HG03439 (cell line): ENCODE measurements at regions not wholly inside any gene's neighbourhood (a gene's known extent, or its start where the extent isn't known, plus 50 kb on each side); places are given as distances from the start of the nearest gene placed in this dataset.
"Not testable (repeated sequence)": the region's sequence is repeated elsewhere in the genome, so short reads cannot be mapped to it uniquely, and the experiment has no call there.

ENCODE experiments used
- ATAC-seq: cut with Tn5 transposase; IDR thresholded peaks from one replicate; pipeline ENCODE4 v1.9.1; 2021; ENCODE audit warnings: mild to moderate bottlenecking, moderate library complexity; ENCODE audit not compliant: unreplicated experiment

DNA sequence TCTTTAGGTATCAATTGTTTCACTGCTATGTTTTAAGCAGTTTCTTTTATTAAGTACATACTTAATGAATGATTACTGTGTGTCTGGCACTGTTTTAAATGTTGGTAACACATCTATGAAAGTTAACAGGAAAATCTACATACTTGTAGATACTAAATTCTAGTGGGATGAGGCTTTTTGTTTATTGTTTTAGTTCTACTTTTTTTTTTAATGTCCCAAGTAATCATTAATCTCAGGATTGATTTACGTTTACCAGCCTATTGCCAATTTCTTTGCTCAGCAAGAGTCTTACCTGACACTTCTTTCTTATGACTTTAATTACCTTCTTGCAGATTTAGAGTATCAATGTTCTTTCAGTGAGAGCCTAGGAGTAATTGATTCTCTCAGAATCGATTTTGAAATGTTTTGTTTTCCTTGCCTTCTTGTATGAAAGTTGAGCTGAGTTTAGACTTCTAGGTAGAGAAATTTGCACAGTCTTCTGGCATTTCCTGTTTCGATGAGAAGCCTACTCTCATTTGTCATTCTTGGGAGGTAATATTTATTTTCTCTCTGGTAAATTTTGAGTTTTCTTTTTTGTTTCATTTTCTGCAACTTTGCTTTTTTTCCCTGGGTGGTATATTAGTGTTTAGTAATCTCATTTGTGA is 235.2 kb upstream of the ANKRD50 start:
- no peak for ATAC-seq

DNA sequence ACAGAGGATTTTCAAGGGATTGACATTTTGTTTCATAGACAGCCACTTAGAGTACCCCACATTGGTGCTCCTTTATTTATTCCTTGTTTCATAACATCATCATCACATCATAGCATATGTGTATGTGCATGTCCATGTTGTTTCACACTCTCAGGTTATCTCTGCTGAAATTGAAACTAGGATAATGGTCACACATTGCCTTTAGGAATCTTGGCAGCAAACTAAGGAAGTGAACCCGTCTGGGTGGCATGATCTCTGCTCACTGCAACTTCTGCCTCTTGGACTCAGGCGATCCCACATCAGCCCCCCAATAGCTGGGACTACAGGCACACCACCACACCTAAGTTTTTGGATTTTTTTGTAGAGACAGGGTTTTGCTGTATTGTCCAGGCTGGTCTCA is 234.2 kb upstream of the ANKRD50 start:
- no peak for ATAC-seq

DNA sequence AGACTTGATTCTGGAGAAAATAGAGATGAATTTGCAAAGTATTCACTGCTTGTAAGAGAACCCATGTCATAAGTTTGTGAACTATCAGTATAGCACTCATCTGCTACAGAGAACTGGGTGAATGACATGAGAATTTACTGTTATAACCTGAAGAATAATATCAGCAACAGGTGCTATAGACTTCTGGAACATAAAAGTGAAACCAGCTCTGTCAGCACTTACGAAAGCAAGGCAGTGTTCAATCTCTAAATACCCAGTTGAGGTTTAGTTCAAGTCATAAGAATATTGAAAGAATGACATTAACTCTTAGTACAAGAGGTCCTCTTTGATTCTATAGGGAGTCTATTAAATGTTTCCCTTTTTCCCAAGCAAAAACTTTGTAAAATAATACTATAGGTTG is 232.9 kb upstream of the ANKRD50 start:
- no peak for ATAC-seq

DNA sequence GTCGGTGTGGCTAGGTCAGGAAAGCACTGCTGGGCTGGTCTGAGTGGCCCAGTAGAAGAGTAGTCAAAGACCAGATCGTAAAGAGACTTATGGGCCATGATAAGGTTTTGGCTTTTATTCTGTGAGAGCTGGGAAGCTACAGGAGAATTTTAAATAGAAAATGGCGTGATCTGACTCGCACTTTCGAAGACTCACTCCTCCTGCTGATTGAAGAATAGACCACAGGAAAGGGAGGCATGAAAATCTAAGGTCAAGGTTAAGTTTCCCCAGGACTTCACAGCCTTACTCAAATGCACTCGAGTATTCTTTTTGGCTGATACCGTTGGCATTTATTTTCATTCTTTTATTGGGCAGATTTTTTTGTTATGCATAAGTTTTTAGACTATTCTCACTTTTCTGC is 231.4 kb upstream of the ANKRD50 start:
- no peak for ATAC-seq

DNA sequence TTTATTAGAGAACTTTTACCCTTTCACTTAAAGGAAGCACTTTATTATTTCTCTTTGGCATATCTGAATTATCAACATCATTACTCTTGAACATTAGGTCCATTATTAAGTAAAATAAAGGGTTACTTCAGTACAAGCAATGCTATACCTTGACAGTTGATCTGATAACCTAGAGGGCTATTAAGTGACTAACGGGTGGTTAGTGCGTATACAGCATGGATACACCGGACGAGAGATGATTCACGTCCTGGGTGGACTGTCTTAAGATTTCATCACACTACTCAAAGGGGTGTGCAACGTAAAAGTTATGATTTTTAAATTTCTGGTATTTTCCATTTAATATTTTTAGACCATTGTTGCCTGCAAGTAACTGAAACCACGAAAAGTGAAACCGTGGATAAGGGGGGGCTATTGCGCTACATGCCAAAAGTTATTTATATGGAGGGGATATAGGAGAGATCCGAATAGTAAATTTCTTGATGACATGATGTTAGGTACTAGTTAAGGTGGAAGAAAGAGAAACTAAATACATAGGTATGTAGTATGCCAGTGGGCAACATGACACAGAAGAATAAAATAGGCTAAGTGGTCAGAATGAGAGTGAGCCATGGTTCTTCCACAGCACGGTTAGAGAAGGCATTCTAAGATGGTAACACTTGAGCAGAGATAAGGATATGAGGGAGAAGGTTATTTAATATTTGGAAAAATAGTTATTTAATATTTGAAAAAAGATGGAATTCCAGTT is 230.8 kb upstream of the ANKRD50 start:
- ATAC-seq: no peak

DNA sequence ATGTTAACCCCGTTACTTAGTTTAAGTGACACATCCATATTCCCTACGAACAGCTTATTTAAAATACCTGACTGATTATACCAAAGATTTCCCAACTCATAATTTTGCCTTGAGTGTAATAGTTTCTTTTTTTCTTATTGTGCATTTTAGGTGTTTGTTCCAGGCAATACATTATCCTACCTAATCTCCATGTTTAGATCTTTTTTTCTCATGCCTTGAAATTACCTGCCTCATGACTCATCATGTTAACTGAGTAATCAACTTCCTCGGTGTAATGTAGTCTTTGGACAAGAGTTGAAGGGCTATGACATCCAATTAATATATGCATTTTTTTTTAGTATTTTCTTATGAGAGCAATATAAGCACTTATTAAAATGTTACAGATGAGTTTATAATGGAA is 228.7 kb upstream of the ANKRD50 start:
- no peak for ATAC-seq

DNA sequence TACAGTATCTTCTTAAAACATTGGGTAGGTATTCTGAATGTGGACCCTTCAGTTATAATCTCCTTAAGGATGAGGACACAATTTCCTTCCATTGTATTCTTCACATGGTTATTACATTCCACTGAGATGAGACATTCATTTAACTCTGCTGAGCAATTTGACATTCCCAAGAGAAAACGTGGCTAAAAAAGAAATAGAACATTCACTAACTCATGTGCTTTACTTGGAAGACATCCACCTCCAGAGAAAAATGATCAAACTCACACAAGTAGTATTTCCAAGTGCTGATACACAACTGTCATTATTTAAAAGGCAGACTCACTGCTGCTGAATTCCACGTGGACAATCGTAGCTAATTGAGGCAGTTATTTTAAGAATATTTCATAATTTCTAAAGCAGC is 227.9 kb upstream of the ANKRD50 start:
- ATAC-seq: no peak

DNA sequence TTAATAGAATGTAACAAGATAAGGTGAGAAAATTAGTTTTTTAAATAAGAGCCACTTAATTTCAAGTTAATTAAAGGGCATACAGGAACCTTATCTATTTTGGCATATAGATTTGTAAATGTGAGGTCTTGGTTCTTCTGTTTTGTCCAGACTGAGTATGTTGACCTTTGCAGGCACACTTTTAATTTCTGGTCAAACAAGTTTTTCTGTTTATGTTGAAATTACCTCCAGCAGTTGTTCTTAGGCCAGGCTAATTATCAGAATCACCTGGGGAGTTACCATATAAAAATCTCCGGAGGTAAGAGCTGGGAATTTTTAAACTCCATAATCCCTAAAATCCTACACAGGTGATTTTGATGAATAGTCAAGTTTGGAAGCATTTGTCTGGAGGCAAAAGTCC is 227.4 kb upstream of the ANKRD50 start:
- ATAC-seq: no peak

DNA sequence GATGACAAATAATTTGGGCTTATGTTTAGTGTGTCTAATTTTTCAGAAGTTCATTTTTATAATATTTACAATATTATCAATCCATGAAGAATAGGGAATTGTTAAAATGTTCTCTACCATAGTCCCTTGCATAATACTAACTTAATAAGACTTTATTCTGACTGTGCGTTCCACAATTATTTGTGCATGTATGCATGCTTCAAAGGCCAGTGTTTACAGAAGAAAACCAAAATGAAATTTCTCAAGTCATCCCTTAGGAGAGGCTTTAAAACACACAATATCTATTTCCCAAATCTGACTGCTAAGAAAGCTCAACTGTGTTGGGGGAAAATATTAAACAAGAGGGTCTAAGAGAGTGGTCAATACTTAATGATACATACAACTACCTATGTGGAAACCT is 226.3 kb upstream of the ANKRD50 start:
- ATAC-seq: no peak

DNA sequence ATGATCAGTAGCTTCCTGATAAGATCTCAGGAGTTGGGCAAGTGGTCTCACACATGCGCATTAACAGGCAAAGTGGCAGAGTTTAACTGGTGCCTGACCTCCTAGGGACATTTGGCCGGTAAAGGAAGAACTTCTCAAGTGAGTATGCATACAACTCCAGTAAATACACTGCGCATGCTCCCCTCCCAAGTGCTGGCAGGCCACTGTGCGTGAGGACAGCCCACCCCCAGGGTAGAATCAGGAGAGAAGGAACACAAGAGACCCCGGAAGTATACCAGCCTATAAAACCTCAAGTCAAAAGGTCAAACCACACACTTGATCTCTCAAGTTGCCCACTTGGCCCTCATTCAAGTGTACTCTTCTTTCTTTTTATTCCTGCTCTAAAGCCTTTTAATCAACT is 225.5 kb upstream of the ANKRD50 start:
- ATAC-seq: no peak

DNA sequence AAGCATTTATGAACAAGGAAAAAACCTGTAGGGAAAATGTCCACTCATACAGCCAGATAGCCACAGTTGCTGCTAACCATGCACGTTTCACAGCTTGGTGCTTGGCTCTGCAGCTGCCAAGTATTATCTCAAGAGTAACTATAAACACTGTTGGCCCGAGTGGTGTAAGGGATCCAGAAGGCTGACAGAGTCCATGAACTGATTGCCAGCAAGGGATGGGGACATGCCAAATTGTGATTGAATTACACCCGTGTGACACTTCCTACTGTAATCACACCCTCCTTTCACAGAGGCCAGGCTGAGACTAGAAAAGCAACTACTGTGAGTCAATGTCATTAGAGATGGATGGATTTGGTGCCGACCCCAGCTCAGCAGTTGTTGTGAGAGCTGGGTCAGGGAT is 223.9 kb upstream of the ANKRD50 start:
- ATAC-seq: no peak

DNA sequence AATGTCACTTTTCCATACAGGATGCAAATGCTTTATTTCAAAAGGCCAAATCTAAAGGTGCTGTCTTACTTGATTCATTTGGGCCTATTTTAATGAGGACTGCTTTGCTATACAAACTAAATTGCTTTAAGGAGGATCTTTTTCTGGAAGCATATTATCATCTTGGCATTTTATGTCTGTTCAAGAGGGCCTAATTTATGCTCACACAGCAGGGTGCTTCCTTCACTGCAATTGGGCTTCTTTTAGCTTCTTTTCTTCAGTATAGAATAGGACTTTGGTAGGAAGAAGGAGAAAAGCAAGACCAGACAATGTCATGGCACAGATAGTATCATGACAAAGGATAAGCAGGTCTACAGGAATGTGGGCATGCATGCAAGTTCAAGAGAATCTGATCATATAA is 222.4 kb upstream of the ANKRD50 start:
- no peak for ATAC-seq

DNA sequence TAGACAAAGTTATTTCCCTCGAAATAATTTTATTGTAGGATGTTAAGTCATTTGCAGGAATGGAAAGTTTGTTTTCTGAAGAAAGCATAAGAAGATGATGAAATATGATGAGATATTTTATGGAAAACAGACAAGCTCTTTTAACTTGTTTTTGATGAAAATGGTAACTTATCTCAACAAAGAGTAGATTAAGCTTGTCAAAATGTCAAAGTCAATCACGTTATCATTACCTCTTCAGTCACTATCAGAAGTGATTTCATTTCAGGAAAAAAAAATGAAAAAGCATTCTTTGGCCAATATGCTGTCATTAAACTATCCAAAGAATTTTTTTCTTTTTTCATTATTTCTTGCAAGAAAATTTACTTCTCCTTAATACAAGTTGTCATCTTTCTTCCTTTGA is 221.0 kb upstream of the ANKRD50 start:
- no peak for ATAC-seq

DNA sequence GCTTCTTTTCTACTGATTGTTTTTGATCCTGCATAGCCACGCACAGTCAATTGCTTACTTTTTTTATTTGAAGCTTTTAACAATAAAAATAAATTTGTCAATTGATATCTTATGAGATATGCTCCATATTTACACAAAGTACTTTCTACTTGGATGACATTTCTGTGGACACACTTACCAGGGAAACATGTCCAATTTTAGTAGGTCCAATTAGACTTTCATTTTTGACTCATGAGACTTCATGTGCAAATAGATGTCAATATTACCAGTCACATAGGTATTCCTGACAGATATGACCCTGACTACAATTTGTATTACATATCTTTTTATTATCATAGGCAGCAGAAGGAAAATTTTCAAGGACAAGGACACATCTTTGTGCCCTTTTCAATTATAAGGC is 219.9 kb upstream of the ANKRD50 start:
- no peak for ATAC-seq

DNA sequence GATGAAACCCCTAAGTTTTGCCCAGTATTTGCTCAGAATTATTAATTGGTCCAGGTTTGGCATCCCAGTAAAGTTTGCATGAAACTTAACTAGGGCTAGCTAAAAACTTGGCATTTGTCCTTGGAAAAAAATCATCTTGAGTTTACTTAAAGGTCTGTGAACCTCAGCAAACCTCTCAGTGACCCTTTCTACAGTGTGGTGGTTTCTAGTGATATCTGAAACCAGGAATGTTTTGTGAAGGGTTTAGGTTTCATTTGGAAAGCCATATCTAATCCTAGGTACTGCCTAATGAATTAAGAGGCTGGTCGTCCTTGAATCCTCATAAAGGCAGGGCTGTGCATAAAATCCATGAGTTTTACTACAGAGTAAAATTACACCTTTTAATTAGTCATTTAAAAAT is 218.5 kb upstream of the ANKRD50 start:
- no peak for ATAC-seq

DNA sequence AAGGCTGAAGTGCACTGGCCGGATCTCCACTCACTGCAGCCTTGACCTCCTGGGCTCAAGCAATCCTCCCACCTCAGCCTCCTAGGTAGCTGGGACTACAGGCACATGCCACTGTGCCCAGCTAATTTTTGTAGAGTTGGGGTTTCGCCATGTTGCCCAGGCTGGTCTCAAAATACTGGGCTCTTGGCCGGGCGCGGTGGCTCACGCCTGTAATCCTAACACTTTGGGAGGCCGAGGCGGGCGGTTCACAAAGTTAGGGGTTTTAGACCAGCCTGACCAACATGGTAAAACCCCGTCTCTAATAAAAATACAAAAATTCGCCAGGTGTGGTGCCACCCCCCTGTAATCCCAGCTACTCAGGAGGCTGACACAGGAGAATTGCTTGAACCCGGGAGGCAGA is 210.2 kb upstream of the ANKRD50 start:
- ATAC-seq: not testable (repeated sequence)

DNA sequence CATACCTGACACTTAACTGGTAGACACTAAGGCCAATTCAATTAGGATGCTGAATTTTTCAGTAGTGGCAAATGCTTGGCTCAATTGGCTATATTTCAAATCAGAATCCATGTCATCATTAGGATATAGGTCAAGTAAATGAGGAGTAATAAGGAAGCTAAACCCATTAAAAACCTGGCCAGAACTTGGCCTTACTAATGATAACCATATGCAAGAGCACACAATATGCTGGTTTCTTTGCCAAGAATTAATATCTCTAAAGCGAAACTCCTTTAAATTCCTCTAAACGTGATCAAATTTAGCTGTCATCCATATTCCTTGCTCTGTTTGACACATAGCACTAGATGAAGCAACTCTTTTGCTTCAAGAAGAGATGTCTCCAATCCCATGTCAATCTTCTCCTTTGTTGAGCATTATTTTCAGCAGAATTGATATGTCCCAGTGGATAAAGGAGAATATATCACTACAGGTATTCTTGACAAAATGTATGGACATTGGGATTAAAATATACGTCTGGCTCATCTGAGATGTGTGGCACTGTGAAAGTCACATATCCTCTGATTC is 206.1 kb upstream of the ANKRD50 start:
- no peak for ATAC-seq

DNA sequence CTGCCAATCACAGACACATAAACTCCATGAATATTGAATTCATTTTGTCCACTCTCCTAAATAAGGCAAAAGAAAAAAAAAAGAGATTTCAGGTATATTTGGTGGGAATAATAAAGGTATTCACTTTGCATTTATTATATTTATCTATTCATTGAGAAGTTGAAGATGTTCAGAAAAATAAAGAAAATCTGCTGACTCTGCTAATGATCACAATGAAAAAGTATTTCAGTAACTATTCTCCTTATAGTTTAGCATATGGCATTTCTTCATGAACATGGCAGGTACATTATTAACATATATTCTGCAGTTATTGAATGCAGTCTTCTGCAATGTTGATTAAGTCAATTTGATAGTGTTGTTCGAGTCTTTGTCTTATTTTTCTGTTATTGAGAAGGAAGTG is 202.5 kb upstream of the ANKRD50 start:
- ATAC-seq: no peak

DNA sequence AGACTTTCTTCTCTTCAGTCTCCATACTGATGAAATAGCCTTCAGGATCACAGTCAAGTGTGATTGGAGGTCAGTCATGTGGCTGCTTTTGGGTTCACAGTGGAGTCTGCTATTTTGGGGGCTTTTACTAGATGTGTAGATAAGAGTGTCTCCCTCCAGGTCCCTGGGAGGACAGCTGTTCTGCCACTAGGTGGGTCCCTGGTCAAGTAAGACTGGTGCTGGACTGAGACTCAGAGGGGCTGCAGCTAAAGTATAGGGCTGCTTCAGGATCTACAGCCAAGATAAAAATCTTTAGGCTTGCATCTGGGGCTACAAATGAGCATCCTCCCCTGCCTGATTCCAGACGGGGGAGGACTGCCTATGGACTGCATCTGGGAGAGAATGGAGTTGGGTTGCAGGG is 200.7 kb upstream of the ANKRD50 start:
- ATAC-seq: no peak

DNA sequence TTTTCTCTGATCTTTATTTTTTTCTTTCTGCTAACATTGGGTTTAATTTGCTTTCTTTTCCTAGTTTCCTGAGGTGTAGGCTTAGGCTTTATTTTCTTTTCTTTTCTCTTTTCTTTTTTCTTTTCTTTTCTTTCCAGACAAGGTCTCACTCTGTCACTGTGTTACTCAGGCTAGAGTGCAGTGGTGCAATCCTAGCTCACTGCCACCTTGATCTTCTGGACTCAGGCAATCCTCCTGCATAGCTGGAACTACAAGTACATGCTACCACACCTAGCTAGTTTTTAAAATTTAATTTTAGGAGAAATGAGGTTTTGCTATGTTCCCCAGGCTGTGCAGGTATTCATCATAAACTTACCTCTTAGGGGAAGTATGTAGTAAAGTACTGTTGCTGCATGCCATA is 197.8 kb upstream of the ANKRD50 start:
- ATAC-seq: no peak

DNA sequence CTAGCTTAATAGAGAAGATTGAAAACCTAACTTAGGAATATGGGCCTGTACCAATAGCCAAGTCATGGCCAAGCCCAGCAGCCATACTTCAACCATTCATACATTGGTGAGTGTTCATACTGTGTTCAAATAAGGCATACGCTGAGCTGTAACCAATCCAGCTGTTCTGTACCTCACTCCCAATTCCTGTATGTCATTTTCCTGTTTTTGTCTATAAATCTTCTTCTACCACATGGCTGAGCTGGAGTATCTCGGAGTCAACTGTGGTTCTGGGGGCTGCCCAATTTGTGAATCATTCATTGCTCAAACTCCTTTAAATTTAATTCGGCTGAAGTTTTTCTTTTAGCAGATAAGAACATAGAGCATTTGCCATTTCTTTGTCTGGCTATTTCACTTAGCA is 195.3 kb upstream of the ANKRD50 start:
- ATAC-seq: no peak

DNA sequence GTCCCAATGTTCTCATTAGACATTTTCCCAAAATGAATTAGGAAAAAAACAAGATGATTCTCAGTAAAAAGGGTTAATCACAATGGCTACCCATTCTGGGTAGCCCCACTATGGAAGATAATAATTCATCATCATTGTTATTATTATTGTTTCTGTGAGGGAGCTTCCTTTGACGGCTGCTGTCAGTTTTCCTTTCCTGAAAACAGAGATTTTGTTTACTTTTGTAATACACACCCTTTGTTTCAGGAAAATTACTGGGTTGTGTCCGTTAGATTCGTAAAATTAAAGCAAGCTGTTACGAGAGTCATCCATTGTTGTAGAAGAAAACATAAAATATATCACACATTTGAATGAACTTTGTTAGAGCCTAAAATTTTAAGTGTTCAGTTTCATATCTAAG is 192.9 kb upstream of the ANKRD50 start:
- no peak for ATAC-seq
